Astrocyte of the spinal cord (primary cell): ENCODE measurements at regions not wholly inside any gene's neighbourhood (a gene's known extent, or its start where the extent isn't known, plus 50 kb on each side); places are given as distances from the start of the nearest gene placed in this dataset.
A peak's percentile ranks its signal among the peaks of the same experiment; 100 is the strongest.

Experiments used
- DNase-seq: peaks from one replicate; pipeline ENCODE4 v3.0.0; 2011; ENCODE audit warnings: low read depth, low spot score
- H3K4me3 ChIP-seq: 2 replicates; pipeline ENCODE4 v1.5.1; 2011; ENCODE audit warnings: low read depth, mild to moderate bottlenecking, low read length, moderate library complexity
- in situ Hi-C: cut with HindIII; loops from 2 replicates; pipeline ENCODE4 v1.10.0; 2017; ENCODE audit warnings: low sequenced_read_pairs
- TF ChIP-seq, protein P1 (sequence below): IDR thresholded peaks from 2 replicates; pipeline ENCODE4 v1.5.1; 2012; ENCODE audit warnings: low read depth, mild to moderate bottlenecking, low read length, inconsistent platforms

GRCh38 chr22:47453049-47453448 is 690.6 kb downstream of the TBC1D22A start:
- H3K4me3 ChIP-seq: no peak overlapping the region
- DNase-seq: no peak
- in situ Hi-C loops: no loop called here
- TF ChIP-seq, protein P1, sequence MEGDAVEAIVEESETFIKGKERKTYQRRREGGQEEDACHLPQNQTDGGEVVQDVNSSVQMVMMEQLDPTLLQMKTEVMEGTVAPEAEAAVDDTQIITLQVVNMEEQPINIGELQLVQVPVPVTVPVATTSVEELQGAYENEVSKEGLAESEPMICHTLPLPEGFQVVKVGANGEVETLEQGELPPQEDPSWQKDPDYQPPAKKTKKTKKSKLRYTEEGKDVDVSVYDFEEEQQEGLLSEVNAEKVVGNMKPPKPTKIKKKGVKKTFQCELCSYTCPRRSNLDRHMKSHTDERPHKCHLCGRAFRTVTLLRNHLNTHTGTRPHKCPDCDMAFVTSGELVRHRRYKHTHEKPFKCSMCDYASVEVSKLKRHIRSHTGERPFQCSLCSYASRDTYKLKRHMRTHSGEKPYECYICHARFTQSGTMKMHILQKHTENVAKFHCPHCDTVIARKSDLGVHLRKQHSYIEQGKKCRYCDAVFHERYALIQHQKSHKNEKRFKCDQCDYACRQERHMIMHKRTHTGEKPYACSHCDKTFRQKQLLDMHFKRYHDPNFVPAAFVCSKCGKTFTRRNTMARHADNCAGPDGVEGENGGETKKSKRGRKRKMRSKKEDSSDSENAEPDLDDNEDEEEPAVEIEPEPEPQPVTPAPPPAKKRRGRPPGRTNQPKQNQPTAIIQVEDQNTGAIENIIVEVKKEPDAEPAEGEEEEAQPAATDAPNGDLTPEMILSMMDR: no peak

GRCh38 chr22:47452184-47452583 is 689.7 kb downstream of the TBC1D22A start:
- TF ChIP-seq, protein P1: peak; percentile 16
- DNase-seq: no peak
- no peak overlapping the region for H3K4me3 ChIP-seq
- in situ Hi-C loops: no loop called here

GRCh38 chr22:47450876-47451475 is 688.5 kb downstream of the TBC1D22A start:
- in situ Hi-C loops: no loop called here
- no peak for DNase-seq
- no peak overlapping the region for H3K4me3 ChIP-seq
- TF ChIP-seq, protein P1: no peak

DNA sequence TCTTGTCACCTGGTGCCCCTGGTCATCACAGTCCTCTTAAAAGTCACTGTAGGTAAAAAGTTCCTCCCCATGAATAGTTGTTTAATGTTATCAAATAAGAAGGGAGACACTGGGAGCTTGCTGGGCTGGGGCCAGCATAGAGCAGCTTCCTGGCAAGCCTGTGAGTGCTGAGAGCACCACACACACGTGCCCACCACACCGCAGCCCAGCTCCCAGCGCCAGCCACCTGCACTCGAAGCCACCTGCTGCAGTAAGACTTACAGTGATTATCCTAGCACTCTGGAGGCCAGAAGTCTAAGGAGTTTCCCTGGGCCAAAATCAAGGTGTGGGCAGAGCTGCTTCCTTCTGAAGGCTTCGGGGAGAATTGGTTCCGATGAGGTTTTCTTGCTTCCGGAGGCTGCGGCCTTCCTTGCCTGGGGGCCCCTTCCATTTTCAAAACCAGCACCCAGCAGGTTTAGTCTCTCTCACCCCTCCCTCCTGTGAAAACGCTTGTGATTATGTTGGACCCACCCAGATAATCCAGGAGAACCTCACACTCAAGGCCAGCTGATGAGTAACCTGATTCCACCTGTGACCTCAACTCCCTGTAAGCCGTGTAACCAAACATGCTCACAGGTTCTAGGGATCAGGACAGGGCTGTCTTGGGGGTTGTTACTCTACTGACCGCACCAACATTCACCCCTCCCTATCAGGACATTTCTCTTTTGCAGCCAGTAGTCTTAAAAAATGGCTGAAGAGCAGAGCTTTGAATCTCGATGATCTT is 687.2 kb downstream of the TBC1D22A start:
- TF ChIP-seq, protein P1: no peak
- in situ Hi-C loops: no loop called here
- no peak overlapping the region for H3K4me3 ChIP-seq
- no peak for DNase-seq

GRCh38 chr22:47448231-47449223 is 686.1 kb downstream of the TBC1D22A start:
- DNase-seq: no peak
- in situ Hi-C loops: no loop called here
- TF ChIP-seq, protein P1: no peak
- H3K4me3 ChIP-seq: no peak overlapping the region
